Activated T-helper 2 cell treated with anti-CD3 and anti-CD28 coated beads, Interferon-gamma antibody, Interleukin-2, Interleukin-4, amounts not matched to agents 10 μg/mL and 5 μg/mL and 100 μg/mL, durations not matched to agents 14 hours and 24 hours and 36 hours (primary cell): ENCODE measurements at regions not wholly inside any gene's neighbourhood (a gene's known extent, or its start where the extent isn't known, plus 50 kb on each side); places are given as distances from the start of the nearest gene placed in this dataset.
"Not testable (repeated sequence)": the region's sequence is repeated elsewhere in the genome, so short reads cannot be mapped to it uniquely, and the experiment has no call there.

Experiments
- DNase-seq: peaks from one replicate; pipeline ENCODE4 v3.0.0; 2021; ENCODE audit warnings: low spot score
- H3K27ac Mint-ChIP-seq: one replicate; pipeline ENCODE4 v1.8.0; 2021; ENCODE audit warnings: mixed read lengths
- H3K27me3 Mint-ChIP-seq: one replicate; pipeline ENCODE4 v1.8.0; 2021; ENCODE audit warnings: low read depth, mixed read lengths
- H3K36me3 Mint-ChIP-seq: one replicate; pipeline ENCODE4 v1.8.0; 2021; ENCODE audit warnings: low read depth, mixed read lengths
- H3K4me1 Mint-ChIP-seq: one replicate; pipeline ENCODE4 v1.8.0; 2021; ENCODE audit warnings: low read depth, mixed read lengths
- H3K4me3 Mint-ChIP-seq: one replicate; pipeline ENCODE4 v1.8.0; 2021; ENCODE audit warnings: low read depth, mild to moderate bottlenecking, moderate library complexity, mixed read lengths
- H3K9me3 Mint-ChIP-seq: one replicate; pipeline ENCODE4 v1.8.0; 2021; ENCODE audit warnings: mixed read lengths
- intact Hi-C: fragments of 100-400 bp; cut with micrococcal nuclease; formaldehyde crosslinking; loops from one replicate; pipeline ENCODE4 v1.15.1; 2023

DNA sequence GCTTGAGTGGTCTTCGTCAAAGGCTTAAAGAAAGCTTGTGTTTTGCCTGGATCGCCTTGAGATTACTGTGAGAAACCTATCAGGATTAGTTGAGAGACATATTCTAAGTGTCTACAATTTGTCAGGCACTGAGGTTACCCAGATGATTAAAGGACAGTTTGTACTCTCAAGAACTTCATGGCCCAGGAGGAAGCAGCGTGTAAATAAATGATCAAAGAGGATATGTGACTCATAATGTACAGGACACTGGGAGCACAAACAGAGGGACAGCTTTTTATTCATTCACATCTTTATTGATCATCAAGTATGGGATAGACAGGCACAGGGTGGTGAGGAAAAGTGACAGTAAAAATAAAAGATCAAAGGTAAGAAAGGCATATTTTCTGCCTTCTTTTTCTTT is 152.6 kb upstream of the FSHR start:
- no peak for DNase-seq
- intact Hi-C loops = no loop called here
- Mint-ChIP-seq H3K4me3 (no peak overlapping the region), H3K27me3 (no peaks in the 10 kb centered on the region), H3K27ac (no peak overlapping the region), H3K9me3 (peaks cover 30% of the 10 kb centered on the region), H3K36me3 (no peaks in the 10 kb centered on the region), H3K4me1 (no peaks in the 10 kb centered on the region)

DNA sequence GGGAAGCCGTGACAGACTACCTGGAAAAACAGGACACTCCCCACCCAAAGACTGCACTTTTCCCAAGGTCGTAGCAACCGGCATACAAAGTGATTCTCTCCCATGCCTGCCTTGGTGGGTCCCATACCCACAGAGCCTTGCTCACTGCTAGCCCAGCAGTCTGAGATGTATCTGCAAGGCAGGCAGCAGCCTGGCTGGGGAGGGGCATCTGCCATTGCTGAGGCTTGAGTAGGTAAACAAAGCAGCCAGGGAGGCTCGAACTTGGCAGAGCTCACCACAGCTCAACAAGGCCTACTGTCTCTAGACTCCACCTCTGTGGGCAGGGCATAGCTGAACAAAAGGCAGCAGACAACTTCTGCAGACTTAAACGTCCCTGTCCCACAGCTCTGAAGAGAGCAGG is 144.4 kb upstream of the FSHR start:
- H3K4me3 Mint-ChIP-seq, H3K36me3 Mint-ChIP-seq, H3K4me1 Mint-ChIP-seq, H3K27ac Mint-ChIP-seq, DNase-seq, H3K27me3 Mint-ChIP-seq, intact Hi-C loops: not testable (repeated sequence)
- peaks cover 13% of the 10 kb centered on the region for H3K9me3 Mint-ChIP-seq

DNA sequence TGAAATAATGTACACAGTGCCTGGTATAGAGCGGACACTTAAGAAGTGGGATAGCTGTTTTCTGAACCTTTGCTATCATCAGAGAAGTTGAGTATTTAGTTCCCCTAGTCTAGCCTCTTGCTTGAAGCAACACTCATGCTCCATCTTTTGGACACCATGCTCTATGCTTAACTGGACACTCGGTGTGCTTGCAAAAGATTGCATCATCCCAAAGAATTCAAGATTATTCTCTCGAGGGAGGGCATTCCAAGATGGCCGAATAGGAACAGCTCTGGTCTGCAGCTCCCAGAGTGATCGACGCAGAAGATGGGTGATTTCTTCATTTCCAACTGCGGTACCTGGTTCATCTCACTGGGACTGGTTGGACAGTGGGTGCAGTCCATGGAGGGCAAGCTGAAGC is 143.9 kb upstream of the FSHR start:
- H3K4me1 Mint-ChIP-seq = no peaks in the 10 kb centered on the region
- no peak for DNase-seq
- intact Hi-C loops = no loop called here

DNA sequence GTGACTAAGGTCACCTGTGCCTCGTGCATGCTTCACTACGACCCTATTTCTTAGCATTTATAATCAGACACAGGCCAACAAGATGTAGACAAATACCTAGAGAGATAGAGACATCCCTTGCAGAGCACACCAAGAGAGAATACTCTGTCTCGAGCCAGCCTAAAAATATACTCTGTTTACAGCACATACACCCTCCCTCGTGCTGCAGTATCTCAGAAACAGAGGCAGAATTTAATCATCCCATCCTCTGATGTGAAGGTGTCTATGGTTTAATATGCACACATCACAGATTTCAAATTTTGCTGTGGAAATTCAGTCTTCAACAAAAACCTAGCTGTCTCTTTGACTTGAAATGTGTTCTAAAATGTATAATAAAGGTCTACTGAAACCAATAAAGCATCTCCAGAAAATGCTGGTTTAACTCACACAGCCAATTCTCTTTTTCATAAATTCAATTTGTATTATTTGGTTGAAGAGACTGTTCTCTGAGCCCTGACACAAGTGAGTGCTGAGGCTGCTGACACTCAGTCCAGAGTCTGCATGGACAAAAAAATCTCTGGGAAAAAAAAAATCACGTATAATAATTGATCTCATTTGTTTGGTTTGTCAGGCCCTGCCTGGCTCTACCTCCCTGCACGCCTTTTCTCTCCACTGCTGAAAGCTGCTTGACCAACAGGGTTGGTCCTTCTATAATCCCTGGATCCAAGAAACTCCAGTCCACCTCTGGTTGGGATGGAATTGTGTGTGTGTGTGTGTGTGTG is 142.0 kb upstream of the FSHR start:
- Mint-ChIP-seq H3K27me3 (no peaks in the 10 kb centered on the region), H3K36me3 (no peaks in the 10 kb centered on the region), H3K4me3 (no peak overlapping the region), H3K27ac (no peak overlapping the region), H3K4me1 (no peaks in the 10 kb centered on the region), H3K9me3 (peaks cover 4% of the 10 kb centered on the region)
- intact Hi-C loops = no loop called here
- no peak for DNase-seq

More for the DNA sequence above, 143.9 kb upstream of the FSHR start:
- peaks cover 13% of the 10 kb centered on the region for H3K9me3 Mint-ChIP-seq
- no peak overlapping the region for H3K27ac Mint-ChIP-seq
- H3K36me3 Mint-ChIP-seq = no peaks in the 10 kb centered on the region
- no peak overlapping the region for H3K4me3 Mint-ChIP-seq
- H3K27me3 Mint-ChIP-seq = no peaks in the 10 kb centered on the region

DNA sequence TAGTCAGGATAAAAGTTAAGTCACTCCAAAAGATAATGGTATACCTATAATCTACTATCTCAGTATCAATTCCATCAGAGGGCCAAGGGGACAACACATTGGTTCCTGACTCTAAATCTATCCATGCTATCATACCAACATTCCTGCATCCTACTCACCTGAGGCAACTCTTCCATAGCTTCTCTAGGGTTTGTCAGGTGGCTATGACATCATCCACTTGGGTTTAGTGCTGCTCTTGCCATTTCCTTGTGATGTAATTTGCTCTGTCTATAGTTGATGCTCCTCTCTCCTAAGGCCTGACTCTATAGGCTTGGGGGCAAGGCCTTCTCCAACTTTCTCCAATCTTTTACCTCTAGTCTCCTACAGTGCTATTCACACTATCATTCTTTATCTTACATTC is 139.9 kb upstream of the FSHR start:
- intact Hi-C loops = no loop called here
- no peaks in the 10 kb centered on the region for H3K36me3 Mint-ChIP-seq
- no peak overlapping the region for H3K27ac Mint-ChIP-seq
- H3K27me3 Mint-ChIP-seq = no peaks in the 10 kb centered on the region
- H3K4me1 Mint-ChIP-seq = no peaks in the 10 kb centered on the region
- no peak for DNase-seq
- no peaks in the 10 kb centered on the region for H3K9me3 Mint-ChIP-seq
- H3K4me3 Mint-ChIP-seq = no peak overlapping the region

DNA sequence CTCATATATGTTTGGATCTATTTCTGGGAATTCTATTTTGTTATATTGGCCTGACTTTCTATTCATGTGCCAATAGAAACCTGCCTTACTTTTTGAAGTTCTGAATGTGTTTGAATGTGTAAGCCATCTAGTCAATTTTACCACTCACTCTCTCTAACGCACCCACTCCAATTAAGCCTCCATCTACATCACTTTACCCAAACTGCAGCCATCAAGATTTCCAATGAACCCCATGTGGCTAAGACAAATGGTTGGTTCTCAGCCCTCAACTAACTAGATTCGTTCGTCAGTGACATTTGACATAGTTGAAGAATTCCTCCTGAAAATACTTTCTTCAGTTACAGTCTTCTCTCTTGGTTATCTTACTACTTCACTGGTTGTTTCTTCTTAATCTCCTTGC is 137.3 kb upstream of the FSHR start:
- no peaks in the 10 kb centered on the region for H3K27me3 Mint-ChIP-seq
- H3K4me3 Mint-ChIP-seq = no peak overlapping the region
- intact Hi-C loops = no loop called here
- H3K4me1 Mint-ChIP-seq = no peaks in the 10 kb centered on the region
- H3K27ac Mint-ChIP-seq = no peak overlapping the region
- no peaks in the 10 kb centered on the region for H3K36me3 Mint-ChIP-seq
- H3K9me3 Mint-ChIP-seq = no peaks in the 10 kb centered on the region
- DNase-seq = no peak

DNA sequence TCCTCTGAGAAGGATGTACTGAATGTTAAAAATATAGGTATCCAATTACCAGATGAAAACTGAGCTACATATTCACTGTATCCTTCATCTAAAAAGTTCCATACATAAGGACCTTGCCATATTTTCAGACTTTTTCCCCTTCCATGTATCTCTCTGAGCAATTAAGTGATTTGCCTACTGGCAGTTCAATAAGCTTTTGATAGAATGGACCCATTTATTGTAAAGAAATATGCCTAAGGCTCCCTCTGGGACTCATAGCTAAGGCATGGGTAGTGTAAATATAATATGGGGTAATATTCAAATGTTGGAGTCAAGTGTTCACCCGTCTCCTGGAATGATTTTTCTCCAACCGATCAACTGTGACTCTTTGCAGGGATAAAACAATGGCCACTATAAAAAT is 135.4 kb upstream of the FSHR start:
- intact Hi-C loops = no loop called here
- no peak for DNase-seq
- H3K27ac Mint-ChIP-seq = no peak overlapping the region
- no peaks in the 10 kb centered on the region for H3K27me3 Mint-ChIP-seq
- no peak overlapping the region for H3K4me3 Mint-ChIP-seq
- H3K4me1 Mint-ChIP-seq = no peaks in the 10 kb centered on the region
- no peaks in the 10 kb centered on the region for H3K36me3 Mint-ChIP-seq
- no peaks in the 10 kb centered on the region for H3K9me3 Mint-ChIP-seq

DNA sequence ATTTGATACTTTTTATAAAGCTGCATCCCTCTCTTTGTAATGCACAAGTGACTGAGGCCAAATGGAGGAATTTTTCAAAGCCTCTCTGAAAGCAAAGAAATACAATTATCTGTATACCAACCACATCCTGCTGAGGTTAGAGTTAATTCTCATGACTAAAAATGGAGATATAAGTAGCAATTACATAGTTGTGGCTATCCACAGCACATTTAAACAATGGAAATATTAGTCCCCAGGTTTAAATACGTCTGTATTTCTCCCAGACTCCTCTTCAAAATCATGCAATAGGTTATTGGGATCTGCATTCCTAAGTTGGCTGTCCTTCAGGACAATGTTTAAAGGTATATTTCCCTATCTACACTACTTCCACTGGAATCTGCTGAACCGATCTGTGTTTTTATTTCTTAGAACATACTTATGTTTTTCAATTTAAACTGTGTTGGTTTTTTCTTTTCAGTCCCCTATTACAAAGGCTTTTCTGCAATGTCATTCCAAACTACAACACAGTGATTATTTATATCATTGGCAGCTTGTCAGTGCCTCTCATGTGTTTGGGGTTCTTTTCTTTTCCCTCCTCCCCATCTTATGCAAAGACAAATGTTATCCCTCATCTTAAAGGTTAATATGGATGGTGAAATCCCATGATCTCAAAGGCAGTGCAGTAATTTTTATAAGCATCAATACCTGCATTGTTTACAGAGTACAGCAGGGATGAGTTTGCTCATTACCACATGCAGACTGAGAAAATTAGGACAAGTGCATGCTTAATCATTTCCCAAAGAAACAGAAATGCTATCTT is 134.8 kb upstream of the FSHR start:
- H3K27ac Mint-ChIP-seq = no peak overlapping the region
- H3K27me3 Mint-ChIP-seq = no peaks in the 10 kb centered on the region
- no peak for DNase-seq
- no peak overlapping the region for H3K4me3 Mint-ChIP-seq
- H3K4me1 Mint-ChIP-seq = no peaks in the 10 kb centered on the region
- intact Hi-C loops = no loop called here
- no peaks in the 10 kb centered on the region for H3K9me3 Mint-ChIP-seq
- no peaks in the 10 kb centered on the region for H3K36me3 Mint-ChIP-seq

DNA sequence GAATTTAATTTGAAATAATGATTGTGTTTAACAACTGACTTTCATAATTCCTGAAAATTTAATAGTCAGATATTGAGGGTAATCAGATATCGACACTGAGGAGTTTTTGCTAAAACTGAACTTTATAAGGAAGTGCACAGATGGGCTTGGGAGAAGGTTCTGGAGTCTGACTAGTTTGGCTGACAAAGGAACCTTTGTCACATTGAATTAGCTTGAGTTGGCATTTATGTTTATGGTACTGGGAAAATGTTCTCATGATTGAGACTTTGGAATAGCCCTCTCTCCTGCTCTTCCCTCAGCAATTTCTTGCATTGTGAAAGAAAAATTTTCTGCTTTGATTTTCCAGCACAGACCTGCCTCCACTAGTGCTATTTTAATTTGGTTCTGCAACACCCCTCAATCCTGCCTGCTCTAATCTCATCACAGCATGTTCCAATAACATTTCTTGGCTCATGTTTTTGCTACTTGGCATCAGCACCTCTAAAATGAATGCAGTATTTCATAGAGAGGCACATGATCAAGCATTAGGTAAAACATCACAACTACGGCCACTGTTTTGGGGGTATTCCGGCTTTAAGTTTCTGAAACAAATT is 133.9 kb upstream of the FSHR start:
- H3K4me1 Mint-ChIP-seq = no peaks in the 10 kb centered on the region
- intact Hi-C loops = no loop called here
- no peaks in the 10 kb centered on the region for H3K27me3 Mint-ChIP-seq
- H3K36me3 Mint-ChIP-seq = no peaks in the 10 kb centered on the region
- no peak overlapping the region for H3K4me3 Mint-ChIP-seq
- no peak for DNase-seq
- H3K27ac Mint-ChIP-seq = no peak overlapping the region
- no peaks in the 10 kb centered on the region for H3K9me3 Mint-ChIP-seq

DNA sequence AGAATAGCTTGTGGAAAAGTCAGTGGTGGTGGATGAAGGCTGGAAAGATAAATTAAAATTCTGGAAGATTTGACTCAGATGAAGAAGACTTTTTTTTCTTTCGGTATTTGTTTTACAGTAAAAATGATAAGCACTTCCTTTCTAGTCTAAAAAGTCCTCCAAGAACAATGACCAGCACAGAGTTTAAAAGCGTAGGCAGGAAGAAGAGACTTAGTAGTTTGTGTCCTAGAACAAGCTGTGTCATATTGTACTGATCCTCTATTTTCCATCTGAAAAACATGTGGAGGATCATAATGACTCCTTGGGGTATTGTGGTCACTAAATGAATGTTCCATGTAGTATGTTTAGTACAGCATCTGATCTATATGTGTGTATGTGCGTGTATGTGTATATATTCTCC is 132.4 kb upstream of the FSHR start:
- Mint-ChIP-seq H3K4me3 (no peak overlapping the region), H3K4me1 (no peaks in the 10 kb centered on the region), H3K9me3 (no peaks in the 10 kb centered on the region), H3K27me3 (no peaks in the 10 kb centered on the region), H3K27ac (no peak overlapping the region), H3K36me3 (no peaks in the 10 kb centered on the region)
- DNase-seq = no peak
- intact Hi-C loops = no loop called here

DNA sequence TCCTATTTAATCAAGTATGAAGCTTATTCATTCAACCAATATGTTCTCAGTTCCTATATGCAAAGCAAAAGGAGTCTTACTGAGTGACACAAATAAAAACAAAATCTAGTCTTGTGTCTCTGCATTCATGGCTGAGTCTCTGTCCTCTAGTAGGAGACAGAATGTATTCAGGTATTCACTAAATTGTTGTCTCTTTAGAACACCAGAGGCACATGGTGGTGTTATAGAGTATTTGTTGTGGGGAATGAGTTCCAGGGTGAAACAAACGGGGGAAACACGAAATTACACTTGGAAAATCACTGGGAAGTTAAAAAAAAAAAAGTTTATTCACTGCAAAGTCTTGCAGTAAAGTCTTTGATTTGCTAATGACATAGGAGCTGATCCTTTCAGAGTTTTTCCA is 131.7 kb upstream of the FSHR start:
- Mint-ChIP-seq H3K27ac (no peak overlapping the region), H3K36me3 (no peaks in the 10 kb centered on the region), H3K9me3 (no peaks in the 10 kb centered on the region), H3K4me3 (no peak overlapping the region), H3K4me1 (no peaks in the 10 kb centered on the region), H3K27me3 (no peaks in the 10 kb centered on the region)
- intact Hi-C loops = no loop called here
- no peak for DNase-seq

DNA sequence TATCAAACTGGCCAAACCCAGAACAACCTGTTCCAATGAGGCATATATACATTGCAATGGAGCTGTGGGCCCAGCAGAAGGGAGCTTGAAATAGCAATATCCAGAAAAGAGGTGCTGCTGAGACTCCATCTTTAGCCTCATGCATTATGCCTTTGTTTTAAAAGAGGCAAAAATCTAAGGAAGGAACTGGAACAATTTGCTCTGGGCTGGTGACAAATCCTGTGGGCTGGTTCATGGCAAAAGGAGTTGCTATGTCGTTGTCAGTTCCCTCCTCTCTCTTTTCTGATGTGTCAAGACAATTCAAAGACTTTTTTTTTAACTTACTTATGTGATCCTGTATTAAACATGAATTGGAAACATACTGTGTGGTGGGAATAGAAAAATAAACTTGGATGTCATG is 124.2 kb upstream of the FSHR start:
- H3K36me3 Mint-ChIP-seq = no peaks in the 10 kb centered on the region
- H3K27me3 Mint-ChIP-seq = no peaks in the 10 kb centered on the region
- H3K4me1 Mint-ChIP-seq = no peaks in the 10 kb centered on the region
- H3K9me3 Mint-ChIP-seq = peaks cover 3% of the 10 kb centered on the region
- intact Hi-C loops = no loop called here
- no peak overlapping the region for H3K4me3 Mint-ChIP-seq
- no peak overlapping the region for H3K27ac Mint-ChIP-seq
- no peak for DNase-seq

DNA sequence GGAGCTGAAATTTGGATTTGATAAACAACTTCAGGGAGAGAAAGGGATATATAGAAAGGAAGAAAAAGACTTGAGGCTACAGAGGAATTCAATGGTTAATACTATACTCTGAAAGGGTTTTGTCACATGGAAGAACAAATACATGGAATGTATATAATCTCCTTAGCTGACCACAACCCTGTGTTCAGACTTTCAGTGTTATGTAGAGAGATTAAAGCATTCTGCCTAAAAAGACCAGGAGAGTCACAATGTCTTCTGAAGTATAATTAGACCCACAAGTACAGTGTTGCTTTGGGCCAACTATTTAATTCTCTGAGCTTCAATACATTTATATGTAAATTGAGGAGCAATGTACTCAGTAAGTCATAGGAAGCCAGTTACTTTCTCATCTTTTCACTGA is 123.8 kb upstream of the FSHR start:
- no peak for DNase-seq
- H3K36me3 Mint-ChIP-seq = no peaks in the 10 kb centered on the region
- H3K9me3 Mint-ChIP-seq = peaks cover 3% of the 10 kb centered on the region
- H3K4me1 Mint-ChIP-seq = no peaks in the 10 kb centered on the region
- H3K27ac Mint-ChIP-seq = no peak overlapping the region
- H3K4me3 Mint-ChIP-seq = no peak overlapping the region
- intact Hi-C loops = no loop called here
- H3K27me3 Mint-ChIP-seq = no peaks in the 10 kb centered on the region
